Loucy (cell line): ENCODE measurements at regions not wholly inside any gene's neighbourhood (a gene's known extent, or its start where the extent isn't known, plus 50 kb on each side); places are given as distances from the start of the nearest gene placed in this dataset.

ENCODE experiments used
- H2AFZ ChIP-seq: fragments of 200-600 bp; sonication (generic); 2 replicates; pipeline ENCODE4 v1.6.0; 2016; ENCODE audit warnings: antibody characterized with exemption, mild to moderate bottlenecking, low read length, moderate library complexity
- H3F3A ChIP-seq: fragments of 200-600 bp; 2 replicates; pipeline ENCODE4 v1.6.0; 2016; ENCODE audit warnings: antibody characterized with exemption, low read depth, mild to moderate bottlenecking
- H3K27me3 ChIP-seq: fragments of 200-600 bp; sonication (generic); 2 replicates; pipeline ENCODE4 v1.6.1; 2014; ENCODE audit warnings: low read length, mild to moderate bottlenecking; ENCODE audit not compliant: insufficient read depth, poor library complexity, severe bottlenecking
- H3K36me3 ChIP-seq: fragments of 200-600 bp; sonication (generic); 2 replicates; pipeline ENCODE4 v1.6.1; 2016; ENCODE audit warnings: low read length; ENCODE audit not compliant: insufficient read depth
- H3K4me1 ChIP-seq: fragments of 200-600 bp; sonication (generic); 2 replicates; pipeline ENCODE4 v1.5.1; 2014; ENCODE audit warnings: low read length, mild to moderate bottlenecking; ENCODE audit not compliant: insufficient read depth, poor library complexity, severe bottlenecking
- H3K4me2 ChIP-seq: fragments of 200-600 bp; sonication (generic); 2 replicates; pipeline ENCODE4 v1.6.0; 2014; ENCODE audit warnings: antibody characterized with exemption, low read length, low read depth, mild to moderate bottlenecking; ENCODE audit not compliant: poor library complexity, severe bottlenecking
- H3K4me3 ChIP-seq: fragments of 200-600 bp; sonication (generic); 2 replicates; pipeline ENCODE4 v1.5.1; 2014; ENCODE audit warnings: low read length, mild to moderate bottlenecking, mixed read lengths; ENCODE audit not compliant: poor library complexity, severe bottlenecking
- H3K79me2 ChIP-seq: fragments of 200-600 bp; sonication (generic); 2 replicates; pipeline ENCODE4 v1.6.1; 2014; ENCODE audit warnings: low read length; ENCODE audit not compliant: insufficient read depth
- H3K9ac ChIP-seq: fragments of 200-600 bp; sonication (generic); 2 replicates; pipeline ENCODE4 v1.6.0; 2014; ENCODE audit warnings: mild to moderate bottlenecking, low read depth, low read length, moderate library complexity; ENCODE audit not compliant: poor library complexity, severe bottlenecking
- H3K9me2 ChIP-seq: fragments of 200-600 bp; sonication (generic); replicated peaks from 2 replicates; pipeline ENCODE4 v1.6.1; 2016; ENCODE audit warnings: low read depth, low read length, mixed read lengths
- H3K9me3 ChIP-seq: fragments of 200-600 bp; sonication (generic); 2 replicates; pipeline ENCODE4 v1.6.1; 2014; ENCODE audit warnings: mild to moderate bottlenecking, antibody characterized with exemption, low read length, low read depth; ENCODE audit not compliant: insufficient read depth
- H4K20me1 ChIP-seq: fragments of 200-600 bp; sonication (generic); 2 replicates; pipeline ENCODE4 v1.6.0; 2014; ENCODE audit warnings: antibody characterized with exemption, low read length, mild to moderate bottlenecking; ENCODE audit not compliant: insufficient read depth, poor library complexity, severe bottlenecking
- EZH2phosphoT487 ChIP-seq: fragments of 200-600 bp; IDR thresholded peaks from 2 replicates; pipeline ENCODE4 v1.6.1; 2018; ENCODE audit warnings: antibody characterized with exemption, mild to moderate bottlenecking, moderate library complexity, borderline replicate concordance
- TF ChIP-seq, protein P1 (sequence below): fragments of 200-600 bp; sonication (generic); conservative IDR thresholded peaks from 2 replicates; pipeline ENCODE4 v1.5.1; 2014; ENCODE audit warnings: mild to moderate bottlenecking, antibody characterized with exemption, low read length

DNA sequence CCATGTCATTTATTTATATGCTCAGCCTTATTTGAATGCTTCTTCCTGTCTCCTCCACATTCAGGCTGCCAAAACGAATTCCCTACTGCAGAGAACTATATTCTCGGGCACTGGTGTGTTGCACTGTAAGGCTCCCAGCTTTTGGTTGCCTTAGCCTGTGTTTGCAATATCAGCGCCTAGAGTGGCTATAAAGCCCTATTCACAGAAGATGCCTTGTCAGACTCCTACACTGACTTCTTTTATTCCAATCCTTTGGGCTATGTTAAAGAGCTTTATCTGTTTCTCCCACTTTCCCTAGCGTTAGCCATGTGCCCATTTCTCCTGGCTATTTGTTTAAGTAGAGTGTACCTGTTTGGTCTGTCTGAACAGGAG lies 62.4 kb upstream of the EHBP1 start:
- no peaks in the 10 kb centered on the region for H4K20me1 ChIP-seq
- no peak overlapping the region for H2AFZ ChIP-seq
- peaks cover 11% of the 10 kb centered on the region for H3K4me1 ChIP-seq
- no peaks in the 10 kb centered on the region for H3K9me3 ChIP-seq
- no peaks in the 10 kb centered on the region for H3F3A ChIP-seq
- H3K9ac ChIP-seq, result no peak overlapping the region
- no peaks in the 10 kb centered on the region for H3K27me3 ChIP-seq
- H3K36me3 ChIP-seq, result no peaks in the 10 kb centered on the region
- no peak overlapping the region for H3K4me3 ChIP-seq
- H3K4me2 ChIP-seq, result no peak overlapping the region
- H3K9me2 ChIP-seq, result no peaks in the 10 kb centered on the region
- no peaks in the 10 kb centered on the region for H3K79me2 ChIP-seq
- TF ChIP-seq, protein P1, sequence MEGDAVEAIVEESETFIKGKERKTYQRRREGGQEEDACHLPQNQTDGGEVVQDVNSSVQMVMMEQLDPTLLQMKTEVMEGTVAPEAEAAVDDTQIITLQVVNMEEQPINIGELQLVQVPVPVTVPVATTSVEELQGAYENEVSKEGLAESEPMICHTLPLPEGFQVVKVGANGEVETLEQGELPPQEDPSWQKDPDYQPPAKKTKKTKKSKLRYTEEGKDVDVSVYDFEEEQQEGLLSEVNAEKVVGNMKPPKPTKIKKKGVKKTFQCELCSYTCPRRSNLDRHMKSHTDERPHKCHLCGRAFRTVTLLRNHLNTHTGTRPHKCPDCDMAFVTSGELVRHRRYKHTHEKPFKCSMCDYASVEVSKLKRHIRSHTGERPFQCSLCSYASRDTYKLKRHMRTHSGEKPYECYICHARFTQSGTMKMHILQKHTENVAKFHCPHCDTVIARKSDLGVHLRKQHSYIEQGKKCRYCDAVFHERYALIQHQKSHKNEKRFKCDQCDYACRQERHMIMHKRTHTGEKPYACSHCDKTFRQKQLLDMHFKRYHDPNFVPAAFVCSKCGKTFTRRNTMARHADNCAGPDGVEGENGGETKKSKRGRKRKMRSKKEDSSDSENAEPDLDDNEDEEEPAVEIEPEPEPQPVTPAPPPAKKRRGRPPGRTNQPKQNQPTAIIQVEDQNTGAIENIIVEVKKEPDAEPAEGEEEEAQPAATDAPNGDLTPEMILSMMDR, result no peak
- no peak for TF ChIP-seq EZH2phosphoT487

DNA sequence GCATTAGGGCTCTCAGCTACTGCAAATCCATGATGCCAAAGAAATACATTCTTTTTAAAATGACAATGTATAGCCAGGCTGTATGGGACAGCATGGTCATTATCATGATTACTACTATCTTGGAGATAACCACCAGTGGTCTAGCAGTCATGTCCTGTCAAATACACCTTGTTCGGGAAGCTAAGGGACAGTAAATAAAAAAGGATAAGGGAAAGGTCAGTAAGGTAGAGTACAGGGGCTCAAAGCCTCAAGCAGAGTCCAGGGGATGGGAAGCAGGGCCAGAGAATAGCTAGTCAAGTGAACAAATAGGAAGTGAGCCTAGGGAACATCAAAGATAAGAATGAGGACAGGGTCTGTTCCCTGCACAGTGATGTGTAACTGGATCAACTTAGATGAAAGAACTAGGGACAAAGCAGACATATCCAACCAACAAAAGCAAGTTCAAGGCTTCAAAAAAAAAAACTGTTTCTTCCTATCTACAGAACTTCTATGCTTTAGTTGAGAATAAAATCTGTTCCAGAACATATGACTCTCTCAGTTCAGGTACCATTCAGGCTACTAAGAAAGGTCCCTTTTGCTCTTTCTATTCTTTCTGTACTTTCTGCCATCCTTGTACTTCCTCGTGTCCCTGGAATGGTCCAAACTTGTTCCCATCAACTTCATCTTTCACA lies 62.9 kb upstream of the EHBP1 start:
- H2AFZ ChIP-seq, result no peak overlapping the region
- H3F3A ChIP-seq, result no peaks in the 10 kb centered on the region
- no peak overlapping the region for H3K4me2 ChIP-seq
- no peaks in the 10 kb centered on the region for H3K27me3 ChIP-seq
- no peaks in the 10 kb centered on the region for H3K9me3 ChIP-seq
- H3K4me1 ChIP-seq, result peaks cover 11% of the 10 kb centered on the region
- no peaks in the 10 kb centered on the region for H3K79me2 ChIP-seq
- H3K36me3 ChIP-seq, result no peaks in the 10 kb centered on the region
- TF ChIP-seq, protein P1, result no peak
- TF ChIP-seq EZH2phosphoT487, result no peak
- H3K9me2 ChIP-seq, result no peaks in the 10 kb centered on the region
- H3K4me3 ChIP-seq, result no peak overlapping the region
- no peak overlapping the region for H3K9ac ChIP-seq
- H4K20me1 ChIP-seq, result no peaks in the 10 kb centered on the region

DNA sequence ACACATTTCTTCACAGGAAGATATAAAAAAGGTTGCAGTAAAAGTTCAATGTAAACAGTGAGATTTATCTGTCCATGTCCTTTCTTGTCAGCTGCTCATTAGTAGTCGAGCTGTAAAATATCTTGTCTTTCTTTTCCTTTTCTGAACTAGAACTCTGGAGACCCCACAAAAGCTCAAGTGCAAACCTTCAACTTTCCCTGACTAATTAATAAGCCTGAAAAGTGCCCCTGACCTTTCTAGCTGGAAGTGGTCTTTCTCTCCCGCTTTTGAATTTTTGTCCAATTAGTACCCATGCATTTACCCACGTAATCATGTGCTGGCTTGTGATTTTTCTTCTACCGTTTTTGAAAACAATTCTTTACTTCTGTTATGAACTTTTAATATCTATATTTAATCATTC lies 63.6 kb upstream of the EHBP1 start:
- H3K79me2 ChIP-seq, result no peaks in the 10 kb centered on the region
- no peaks in the 10 kb centered on the region for H3K36me3 ChIP-seq
- H2AFZ ChIP-seq, result no peak overlapping the region
- no peak for TF ChIP-seq EZH2phosphoT487
- TF ChIP-seq, protein P1, result no peak
- H3F3A ChIP-seq, result no peaks in the 10 kb centered on the region
- H3K27me3 ChIP-seq, result no peaks in the 10 kb centered on the region
- peaks cover 11% of the 10 kb centered on the region for H3K4me1 ChIP-seq
- no peak overlapping the region for H3K4me3 ChIP-seq
- H3K9ac ChIP-seq, result no peak overlapping the region
- H3K9me3 ChIP-seq, result no peaks in the 10 kb centered on the region
- H4K20me1 ChIP-seq, result no peaks in the 10 kb centered on the region
- H3K4me2 ChIP-seq, result peak overlapping the region; percentile 1
- H3K9me2 ChIP-seq, result no peaks in the 10 kb centered on the region
